ENCODE measurements at regions not wholly inside any gene's neighbourhood (a gene's known extent, or its start where the extent isn't known, plus 50 kb on each side); places are given as distances from the start of the nearest gene placed in this dataset.

DNA sequence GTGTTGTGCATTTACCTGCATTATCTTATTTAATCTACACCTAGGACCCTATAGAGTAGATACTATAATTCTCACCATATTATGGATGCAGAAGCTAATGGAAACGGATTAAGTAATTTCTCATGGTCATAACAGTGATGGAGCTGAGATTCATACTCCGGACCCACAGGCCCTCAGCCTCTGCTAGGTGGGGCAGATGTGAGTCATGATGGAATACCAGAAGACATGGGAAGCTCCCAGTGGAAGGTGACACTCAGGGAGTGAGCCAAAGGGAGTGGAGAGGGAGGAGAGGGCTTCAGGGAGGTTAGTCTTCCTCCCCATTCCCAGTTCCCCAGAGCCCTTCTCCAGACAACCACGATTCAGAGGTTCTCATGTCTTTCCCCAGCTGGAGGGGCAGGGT, 65.2 kb upstream of the GPR6 start:
- no peak for TF ChIP-seq POLR2A (IDR thresholded peaks at IDR 0.05)
- TF ChIP-seq, protein P1, sequence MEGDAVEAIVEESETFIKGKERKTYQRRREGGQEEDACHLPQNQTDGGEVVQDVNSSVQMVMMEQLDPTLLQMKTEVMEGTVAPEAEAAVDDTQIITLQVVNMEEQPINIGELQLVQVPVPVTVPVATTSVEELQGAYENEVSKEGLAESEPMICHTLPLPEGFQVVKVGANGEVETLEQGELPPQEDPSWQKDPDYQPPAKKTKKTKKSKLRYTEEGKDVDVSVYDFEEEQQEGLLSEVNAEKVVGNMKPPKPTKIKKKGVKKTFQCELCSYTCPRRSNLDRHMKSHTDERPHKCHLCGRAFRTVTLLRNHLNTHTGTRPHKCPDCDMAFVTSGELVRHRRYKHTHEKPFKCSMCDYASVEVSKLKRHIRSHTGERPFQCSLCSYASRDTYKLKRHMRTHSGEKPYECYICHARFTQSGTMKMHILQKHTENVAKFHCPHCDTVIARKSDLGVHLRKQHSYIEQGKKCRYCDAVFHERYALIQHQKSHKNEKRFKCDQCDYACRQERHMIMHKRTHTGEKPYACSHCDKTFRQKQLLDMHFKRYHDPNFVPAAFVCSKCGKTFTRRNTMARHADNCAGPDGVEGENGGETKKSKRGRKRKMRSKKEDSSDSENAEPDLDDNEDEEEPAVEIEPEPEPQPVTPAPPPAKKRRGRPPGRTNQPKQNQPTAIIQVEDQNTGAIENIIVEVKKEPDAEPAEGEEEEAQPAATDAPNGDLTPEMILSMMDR (IDR thresholded peaks at IDR 0.05) = no peak
